Neuronal stem cell (in vitro differentiated cells): ENCODE measurements at regions not wholly inside any gene's neighbourhood (a gene's known extent, or its start where the extent isn't known, plus 50 kb on each side); places are given as distances from the start of the nearest gene placed in this dataset.

Experiments used
- DNase-seq: peaks from one replicate; pipeline ENCODE4 v3.0.0-alpha.2; 2013; ENCODE audit warnings: low spot score
- H2AFZ ChIP-seq: one replicate; pipeline ENCODE4 v1.6.1; 2013; ENCODE audit warnings: mild to moderate bottlenecking, low read length, inconsistent platforms
- H2AK5ac ChIP-seq: 2 replicates; pipeline ENCODE4 v1.6.1; 2013; ENCODE audit warnings: low read depth, mild to moderate bottlenecking, inconsistent platforms, low read length, moderate library complexity, mixed read lengths
- H2BK120ac ChIP-seq: 2 replicates; pipeline ENCODE4 v1.6.1; 2013; ENCODE audit warnings: low read depth, mild to moderate bottlenecking, inconsistent platforms, low read length, moderate library complexity, mixed read lengths
- H2BK12ac ChIP-seq: one replicate; pipeline ENCODE4 v1.6.1; 2013; ENCODE audit warnings: low read length, inconsistent platforms
- H2BK15ac ChIP-seq: 2 replicates; pipeline ENCODE4 v1.6.1; 2013; ENCODE audit warnings: mild to moderate bottlenecking, low read length, inconsistent platforms, mixed read lengths
- H2BK5ac ChIP-seq: one replicate; pipeline ENCODE4 v1.6.1; 2013; ENCODE audit warnings: inconsistent platforms, mild to moderate bottlenecking, low read length, moderate library complexity
- H3K14ac ChIP-seq: one replicate; pipeline ENCODE4 v1.6.1; 2013; ENCODE audit warnings: low read length, inconsistent platforms
- H3K18ac ChIP-seq: 2 replicates; pipeline ENCODE4 v1.6.1; 2013; ENCODE audit warnings: low read length, inconsistent platforms
- H3K23ac ChIP-seq: 2 replicates; pipeline ENCODE4 v1.6.1; 2013; ENCODE audit warnings: low read depth, mild to moderate bottlenecking, mixed read lengths, low read length, inconsistent platforms; ENCODE audit not compliant: poor library complexity
- H3K27ac ChIP-seq: replicated peaks from 3 replicates; pipeline ENCODE4 v1.5.1; 2013; ENCODE audit warnings: low read length, inconsistent platforms
- H3K27me3 ChIP-seq, 3 experiments: 2 replicates each; pipeline ENCODE4 v1.6.1; 2013; ENCODE audit warnings: low read length in 3 of 3, mild to moderate bottlenecking in 2 of 3, inconsistent platforms in 1 of 3, low read depth in 1 of 3, mixed read lengths in 1 of 3, moderate library complexity in 1 of 3; ENCODE audit not compliant: control insufficient read depth in 3 of 3, insufficient read depth in 3 of 3
- H3K36me3 ChIP-seq, 2 donors: replicated peaks in 1 of 2; 2 replicates each; pipeline ENCODE4 v1.6.1; 2013; ENCODE audit warnings: low read length in 2 of 2; ENCODE audit not compliant: control insufficient read depth in 2 of 2, insufficient read depth in 2 of 2
- H3K4ac ChIP-seq: 2 replicates; pipeline ENCODE4 v1.6.1; 2013; ENCODE audit warnings: inconsistent platforms, mild to moderate bottlenecking, low read length, moderate library complexity
- H3K4me1 ChIP-seq, 2 donors: 1 replicate in 1 of 2; 2 replicates in 1 of 2; pipeline ENCODE4 v1.6.1; 2013; ENCODE audit warnings: low read length in 2 of 2, low read depth in 1 of 2; ENCODE audit not compliant: control insufficient read depth in 2 of 2, insufficient read depth in 1 of 2
- H3K4me2 ChIP-seq: one replicate; pipeline ENCODE4 v1.6.1; 2013; ENCODE audit warnings: mild to moderate bottlenecking, low read length, inconsistent platforms; ENCODE audit not compliant: insufficient read depth, poor library complexity, severe bottlenecking
- H3K4me3 ChIP-seq, 2 donors: 2 replicates each; pipeline ENCODE4 v1.5.1; 2013; ENCODE audit warnings: low read length in 2 of 2, mild to moderate bottlenecking in 2 of 2, inconsistent platforms in 1 of 2, moderate library complexity in 1 of 2
- H3K79me1 ChIP-seq: one replicate; pipeline ENCODE4 v1.6.1; 2013; ENCODE audit warnings: low read depth, mild to moderate bottlenecking, inconsistent platforms, low read length, moderate library complexity
- H3K9ac ChIP-seq: one replicate; pipeline ENCODE4 v1.6.1; 2013; ENCODE audit warnings: mild to moderate bottlenecking, low read depth, low read length, inconsistent platforms; ENCODE audit not compliant: poor library complexity
- H3K9me3 ChIP-seq, 2 donors: replicated peaks in 1 of 2; 2 replicates each; pipeline versions ENCODE3 to v1.6.1; 2013; ENCODE audit warnings: low read length in 2 of 2, mild to moderate bottlenecking in 2 of 2, inconsistent platforms in 1 of 2, low read depth in 1 of 2, mixed read lengths in 1 of 2, moderate library complexity in 1 of 2; ENCODE audit not compliant: control insufficient read depth in 2 of 2, insufficient read depth in 1 of 2
- H4K8ac ChIP-seq: one replicate; pipeline ENCODE4 v1.6.1; 2013; ENCODE audit warnings: low read depth, mild to moderate bottlenecking, inconsistent platforms, low read length, moderate library complexity
- H4K91ac ChIP-seq: one replicate; pipeline ENCODE4 v1.6.1; 2013; ENCODE audit warnings: low read length, low read depth, mild to moderate bottlenecking, inconsistent platforms; ENCODE audit not compliant: poor library complexity
- WGBS, 2 donors: extraction: QIAGEN DNeasy Blood & Tissue Kit; methylation state at CpG; one replicate each; pipeline ENCODE4 v1.1.7; 2013; ENCODE audit warnings: missing lambda C conversion rate in 2 of 2, mixed read lengths in 1 of 2; ENCODE audit not compliant: insufficient read length in 2 of 2, insufficient replicate concordance in 1 of 2; ENCODE audit errors: extremely low coverage in 2 of 2; 5-methylcytosine and 5-hydroxymethylcytosine counted together

DNA sequence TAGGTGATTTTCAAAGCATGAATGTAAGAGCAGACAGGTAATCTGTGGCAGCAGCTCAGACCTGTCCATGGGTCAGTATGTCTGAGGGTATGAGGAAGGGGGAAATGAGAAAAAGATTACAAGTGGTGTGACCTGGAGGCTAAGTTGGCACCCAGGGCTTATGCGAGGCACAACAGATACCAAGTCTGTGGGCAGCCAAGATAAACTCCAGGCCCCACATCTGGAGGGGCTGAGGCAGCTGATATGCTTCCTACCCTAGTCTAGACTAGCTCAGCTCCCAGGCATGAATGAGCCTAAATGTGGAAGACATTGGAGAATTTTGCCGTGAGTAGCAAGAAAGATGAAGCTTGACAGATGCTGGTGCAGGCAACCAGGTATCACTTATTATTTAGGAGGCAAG, 151.7 kb downstream of the PIK3R1 start:
- no peaks in the 10 kb centered on the region for H3K79me1 ChIP-seq
- no peaks in the 10 kb centered on the region for H3K27me3 ChIP-seq
- H2BK5ac ChIP-seq: no peak overlapping the region
- H3K27ac ChIP-seq: no peak overlapping the region
- H3K18ac ChIP-seq: no peak overlapping the region
- no peaks in the 10 kb centered on the region for H3K36me3 ChIP-seq
- no peak overlapping the region for H3K4ac ChIP-seq
- no peaks in the 10 kb centered on the region for H3K4me1 ChIP-seq
- no peak overlapping the region for H3K9ac ChIP-seq
- no peak overlapping the region for H3K4me3 ChIP-seq
- no CpG with 5 or more reads among the region's 2 CpGs for WGBS, 2 donors
- no peaks in the 10 kb centered on the region for H3K9me3 ChIP-seq
- no peak overlapping the region for H2BK15ac ChIP-seq
- H2BK12ac ChIP-seq: no peak overlapping the region
- no peak overlapping the region for H2AFZ ChIP-seq
- H2AK5ac ChIP-seq: no peak overlapping the region
- H4K8ac ChIP-seq: no peak overlapping the region
- H2BK120ac ChIP-seq: no peak overlapping the region
- no peak overlapping the region for H3K4me2 ChIP-seq
- H3K23ac ChIP-seq: no peak overlapping the region
- H4K91ac ChIP-seq: no peak overlapping the region
- no peak for DNase-seq
- H3K14ac ChIP-seq: no peak overlapping the region

DNA sequence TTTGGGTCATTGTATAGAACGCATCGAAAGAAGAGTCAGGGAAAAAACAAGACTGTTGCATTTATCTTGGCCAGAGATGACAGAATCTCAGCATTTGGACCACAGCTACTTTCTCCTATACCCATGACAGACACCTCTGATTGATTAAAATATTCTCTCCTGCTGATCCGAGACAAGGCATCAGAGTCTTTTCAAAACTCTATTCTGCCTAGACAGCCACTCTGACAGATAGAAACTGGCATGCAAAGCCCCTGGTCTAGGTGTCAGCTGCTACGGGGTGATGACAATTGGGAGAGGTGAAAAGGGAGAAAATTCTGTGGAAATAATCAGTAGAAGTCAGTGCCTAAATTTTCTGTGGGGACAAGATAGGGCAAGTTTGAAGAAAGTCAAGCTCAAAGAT, 152.2 kb downstream of the PIK3R1 start:
- H2BK120ac ChIP-seq: no peak overlapping the region
- H2AK5ac ChIP-seq: no peak overlapping the region
- H3K79me1 ChIP-seq: no peaks in the 10 kb centered on the region
- H2BK12ac ChIP-seq: no peak overlapping the region
- no peak overlapping the region for H3K4ac ChIP-seq
- no peaks in the 10 kb centered on the region for H3K27me3 ChIP-seq
- H2BK15ac ChIP-seq: no peak overlapping the region
- H4K91ac ChIP-seq: no peak overlapping the region
- H3K23ac ChIP-seq: no peak overlapping the region
- H3K27ac ChIP-seq: no peak overlapping the region
- WGBS, 2 donors: no CpG with 5 or more reads among the region's 4 CpGs
- no peak overlapping the region for H4K8ac ChIP-seq
- H3K14ac ChIP-seq: no peak overlapping the region
- no peak overlapping the region for H3K4me3 ChIP-seq
- H3K4me2 ChIP-seq: no peak overlapping the region
- DNase-seq: no peak
- H3K18ac ChIP-seq: no peak overlapping the region
- no peak overlapping the region for H3K9ac ChIP-seq
- no peaks in the 10 kb centered on the region for H3K4me1 ChIP-seq
- no peaks in the 10 kb centered on the region for H3K9me3 ChIP-seq
- no peak overlapping the region for H2AFZ ChIP-seq
- H2BK5ac ChIP-seq: no peak overlapping the region
- H3K36me3 ChIP-seq: no peaks in the 10 kb centered on the region

DNA sequence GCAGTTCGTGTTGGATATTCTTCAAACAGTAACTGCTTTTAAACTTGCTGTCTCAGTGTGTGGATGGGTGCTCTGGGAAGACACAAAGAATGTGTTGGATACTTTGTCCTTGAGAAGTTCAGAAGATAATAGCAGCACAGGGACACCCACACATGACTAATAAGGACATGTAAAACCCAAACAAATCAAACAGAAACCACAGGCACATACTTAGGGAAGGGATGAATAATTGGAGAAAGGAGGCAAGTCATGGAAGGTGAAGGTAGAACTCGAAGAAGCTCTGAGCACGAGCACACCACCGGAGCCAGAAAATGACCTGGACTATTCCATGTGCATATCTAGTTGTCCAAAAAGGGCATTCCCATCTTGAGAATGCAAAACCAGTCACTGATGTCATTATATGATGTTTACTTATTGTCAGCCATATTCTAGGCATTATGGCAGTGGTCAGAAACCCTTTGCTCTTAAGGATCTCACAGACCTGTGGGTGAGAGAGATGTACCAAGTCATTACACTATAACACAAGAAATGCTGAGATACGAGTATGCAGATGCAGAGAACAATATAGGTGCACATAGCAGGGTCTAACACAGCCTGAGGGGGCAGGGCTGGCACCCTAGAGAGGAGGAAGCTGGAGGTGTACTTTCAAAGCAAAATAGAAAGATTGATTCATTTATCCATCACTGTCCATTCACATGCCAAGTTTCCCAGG, 152.9 kb downstream of the PIK3R1 start:
- no peaks in the 10 kb centered on the region for H3K36me3 ChIP-seq
- H2AK5ac ChIP-seq: no peak overlapping the region
- H3K18ac ChIP-seq: no peak overlapping the region
- no peaks in the 10 kb centered on the region for H3K27me3 ChIP-seq
- H3K27ac ChIP-seq: no peak overlapping the region
- H3K4ac ChIP-seq: no peak overlapping the region
- H2BK15ac ChIP-seq: no peak overlapping the region
- no peak overlapping the region for H3K14ac ChIP-seq
- H4K8ac ChIP-seq: no peak overlapping the region
- no peak for DNase-seq
- no peak overlapping the region for H2BK5ac ChIP-seq
- no peak overlapping the region for H2BK12ac ChIP-seq
- no peak overlapping the region for H2AFZ ChIP-seq
- H3K9ac ChIP-seq: no peak overlapping the region
- H4K91ac ChIP-seq: no peak overlapping the region
- H3K79me1 ChIP-seq: no peaks in the 10 kb centered on the region
- no peaks in the 10 kb centered on the region for H3K4me1 ChIP-seq
- H3K4me2 ChIP-seq: no peak overlapping the region
- no peak overlapping the region for H3K23ac ChIP-seq
- no peak overlapping the region for H3K4me3 ChIP-seq
- no peaks in the 10 kb centered on the region for H3K9me3 ChIP-seq
- H2BK120ac ChIP-seq: no peak overlapping the region
- no CpG with 5 or more reads among the region's 5 CpGs for WGBS, 2 donors

DNA sequence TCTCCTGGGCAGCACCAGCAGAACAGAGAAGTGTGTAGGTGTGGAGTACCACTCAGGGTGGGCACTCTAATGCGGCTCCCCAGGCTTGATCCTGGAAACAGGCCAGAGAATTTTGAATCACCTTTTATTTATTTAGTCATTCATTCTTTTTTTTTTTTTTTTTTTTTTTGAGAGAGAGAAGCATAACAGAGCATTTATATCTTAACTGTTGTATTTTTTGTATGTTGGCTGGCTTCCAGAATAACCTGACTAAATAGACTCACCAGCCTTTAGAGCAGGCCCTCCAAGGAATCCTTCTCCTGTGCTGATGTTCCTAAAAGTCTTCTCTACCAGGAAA, 153.4 kb downstream of the PIK3R1 start:
- no peaks in the 10 kb centered on the region for H3K79me1 ChIP-seq
- no peak overlapping the region for H2BK120ac ChIP-seq
- H3K4me2 ChIP-seq: no peak overlapping the region
- no peak for DNase-seq
- H2BK12ac ChIP-seq: no peak overlapping the region
- no peak overlapping the region for H2AFZ ChIP-seq
- H2BK15ac ChIP-seq: no peak overlapping the region
- H3K9me3 ChIP-seq: no peaks in the 10 kb centered on the region
- H3K4me3 ChIP-seq: no peak overlapping the region
- no CpG with 5 or more reads among the region's 1 CpG for WGBS, 2 donors
- H3K27me3 ChIP-seq: no peaks in the 10 kb centered on the region
- H3K9ac ChIP-seq: no peak overlapping the region
- H3K18ac ChIP-seq: no peak overlapping the region
- H4K91ac ChIP-seq: no peak overlapping the region
- H3K14ac ChIP-seq: no peak overlapping the region
- no peak overlapping the region for H3K4ac ChIP-seq
- H3K36me3 ChIP-seq: no peaks in the 10 kb centered on the region
- no peak overlapping the region for H3K23ac ChIP-seq
- no peak overlapping the region for H3K27ac ChIP-seq
- H3K4me1 ChIP-seq: no peaks in the 10 kb centered on the region
- H2BK5ac ChIP-seq: no peak overlapping the region
- no peak overlapping the region for H4K8ac ChIP-seq
- H2AK5ac ChIP-seq: no peak overlapping the region
